ENCODE measurements at regions not wholly inside any gene's neighbourhood (a gene's known extent, or its start where the extent isn't known, plus 50 kb on each side); places are given as distances from the start of the nearest gene placed in this dataset.

DNA sequence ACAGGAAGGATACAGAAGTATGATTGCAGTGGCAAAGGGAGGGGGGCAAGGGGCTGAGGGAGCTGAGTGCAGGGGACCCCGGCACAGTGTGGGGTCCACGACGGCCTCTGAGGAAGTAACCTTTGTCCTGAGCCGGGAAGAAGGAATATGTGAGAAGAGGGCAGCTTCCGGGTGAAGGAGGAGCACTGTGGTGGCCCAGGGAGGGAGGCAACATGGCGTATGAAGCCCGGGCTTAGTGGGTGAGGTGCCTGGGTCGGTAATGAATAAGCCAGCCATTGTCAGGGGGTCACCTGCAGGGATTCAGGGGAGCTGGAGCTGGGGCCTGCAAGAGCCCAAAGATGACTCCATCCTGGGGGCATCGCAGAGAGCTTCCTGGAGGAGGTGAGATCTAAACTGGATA, 200.4 kb downstream of the FOXD2 start:
- DNase-seq: no peak

DNA sequence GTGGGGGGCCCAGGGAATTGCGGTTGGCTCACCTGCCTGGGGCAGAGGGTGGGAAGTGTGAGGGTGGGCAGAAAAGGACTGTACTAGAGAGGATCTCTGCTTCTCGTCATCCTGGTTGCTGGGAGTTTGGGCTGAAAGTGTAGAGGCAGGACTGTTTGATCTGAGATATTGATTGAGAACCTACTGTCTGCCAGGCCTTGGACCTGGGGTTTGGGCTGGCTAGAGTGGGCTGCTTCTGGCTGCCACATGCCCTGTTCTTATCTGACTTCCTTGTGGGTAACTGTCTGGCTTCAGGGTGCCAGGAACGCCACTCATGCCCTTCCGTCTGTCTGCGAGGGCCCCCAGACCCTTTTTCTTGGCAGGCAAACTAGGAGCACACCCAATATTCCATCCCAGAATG, 200.9 kb downstream of the FOXD2 start:
- DNase-seq: no peak

DNA sequence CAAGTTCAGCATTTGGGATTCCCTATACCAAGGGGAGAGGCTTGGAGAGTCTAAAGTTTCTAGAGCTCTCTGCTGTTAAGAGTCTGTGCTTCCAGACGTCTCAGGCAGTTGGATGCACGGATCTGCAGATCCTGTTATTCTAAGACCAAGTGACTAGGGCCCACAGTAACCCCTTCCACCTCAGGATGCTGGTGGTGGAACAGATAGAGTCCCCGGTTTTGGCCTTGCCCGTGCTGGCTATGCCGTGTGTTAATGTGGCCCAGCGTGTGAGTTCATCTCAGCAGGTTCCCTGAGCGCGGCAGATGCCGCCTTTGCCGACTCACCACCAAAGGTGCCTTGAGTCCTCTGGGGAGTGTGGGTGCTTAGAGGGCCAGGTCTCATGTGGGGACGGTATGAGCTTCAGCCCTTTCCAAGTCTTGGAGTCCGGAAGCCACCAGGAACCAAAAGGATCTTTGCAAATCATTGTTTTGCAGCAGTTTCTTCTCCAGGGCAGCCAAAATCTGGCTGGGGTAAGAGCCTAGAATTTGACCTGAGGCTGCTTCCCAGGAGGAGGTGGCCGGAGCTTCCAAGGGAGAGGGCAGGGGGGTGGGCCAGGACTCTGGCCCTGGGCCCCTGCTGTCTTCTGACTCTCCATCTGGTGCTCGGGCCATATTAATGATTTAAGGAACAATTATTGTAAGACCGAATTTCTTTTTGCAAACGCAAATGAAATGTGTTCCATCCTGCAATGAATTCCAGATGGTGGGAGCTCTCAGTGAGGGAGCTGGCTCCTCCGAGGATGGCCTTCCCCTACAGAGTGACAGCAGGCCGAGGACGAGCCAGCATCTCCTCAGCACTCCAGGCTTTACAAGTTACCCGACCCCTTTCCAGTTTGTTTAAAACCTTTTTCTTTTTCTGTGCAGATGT, 205.7 kb downstream of the FOXD2 start:
- DNase-seq: no peak

DNA sequence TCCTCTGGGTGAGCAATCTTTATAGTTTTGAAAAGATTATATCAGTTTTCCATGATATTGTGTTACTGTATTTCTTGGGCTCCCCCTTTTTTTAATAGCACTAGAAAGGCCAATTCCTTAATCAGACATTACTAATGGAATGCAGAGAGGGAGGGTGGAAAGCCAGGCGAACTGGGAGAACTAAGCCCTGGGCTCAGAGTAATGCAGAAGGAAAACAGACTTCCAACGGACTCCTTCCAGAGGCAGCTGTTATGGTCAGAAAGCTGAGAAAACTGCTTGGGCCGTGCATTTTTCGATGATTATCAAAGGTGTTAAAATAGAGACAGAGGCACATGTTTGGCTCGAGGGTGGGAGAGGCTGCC, 206.3 kb downstream of the FOXD2 start:
- DNase-seq: no peak

DNA sequence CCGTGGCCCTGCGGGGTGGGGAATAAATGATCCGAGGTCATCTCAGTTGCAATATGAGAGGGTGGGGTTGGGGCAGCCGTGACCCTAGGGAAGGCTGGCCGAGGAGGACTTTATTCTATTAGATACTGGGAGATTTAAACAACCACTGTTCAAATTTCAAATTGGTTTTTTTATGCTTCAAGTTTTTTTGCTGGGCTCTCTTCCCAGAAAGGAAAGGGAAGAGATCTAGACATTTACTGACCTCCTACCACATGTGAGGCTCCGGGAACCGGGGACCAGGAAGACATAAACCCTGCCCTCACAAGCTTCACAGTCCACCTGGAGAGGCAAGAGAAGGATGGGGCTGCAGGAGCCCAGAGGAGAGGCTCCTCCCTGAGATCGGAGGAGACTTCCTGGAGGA, 207.3 kb downstream of the FOXD2 start:
- DNase-seq: peak; percentile 27

DNA sequence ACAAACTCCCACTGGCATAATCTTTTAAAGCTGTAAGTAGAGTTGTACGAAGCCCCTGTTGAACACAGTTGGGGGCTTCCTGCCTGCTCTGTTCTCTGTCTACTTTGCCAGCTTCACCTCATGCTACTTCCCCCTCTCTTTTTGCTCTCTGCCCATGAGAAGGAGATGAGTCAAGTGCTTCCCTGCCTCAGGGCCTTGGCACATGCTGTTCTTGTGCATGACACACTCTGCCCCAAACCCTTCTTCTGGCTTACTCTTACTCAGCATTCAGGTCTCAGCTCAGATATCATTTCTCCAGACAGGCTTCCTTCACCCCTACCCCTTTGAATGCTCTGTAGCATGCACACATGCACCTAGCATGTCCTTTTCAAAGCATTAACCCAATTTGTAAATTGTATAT, 208.8 kb downstream of the FOXD2 start:
- no peak for DNase-seq

DNA sequence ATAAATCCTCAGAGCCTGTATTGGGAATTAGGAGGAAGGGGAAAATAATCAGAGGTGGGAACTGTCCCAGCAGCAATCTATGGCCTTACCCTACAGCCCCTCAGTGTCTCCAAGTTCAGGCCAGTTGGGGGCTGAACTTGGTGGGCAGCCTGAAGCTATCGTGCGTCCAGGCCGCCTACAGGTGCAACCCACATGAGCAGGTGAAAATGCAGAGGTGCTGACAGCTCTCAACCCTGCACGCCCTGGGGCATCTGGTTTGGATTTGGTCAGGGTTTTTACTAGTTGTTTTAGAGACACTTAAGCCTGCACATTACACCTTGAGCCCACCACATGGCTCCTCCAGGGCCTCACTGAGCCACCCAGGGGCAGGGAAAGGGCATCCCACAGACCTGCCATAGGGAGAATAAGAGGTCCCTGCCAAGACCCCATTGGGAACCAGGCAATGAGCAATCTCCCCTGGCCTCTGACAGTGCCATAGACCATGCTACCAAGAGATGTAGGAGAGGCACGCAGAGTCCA, 209.5 kb downstream of the FOXD2 start:
- peak; percentile 43 for DNase-seq

DNA sequence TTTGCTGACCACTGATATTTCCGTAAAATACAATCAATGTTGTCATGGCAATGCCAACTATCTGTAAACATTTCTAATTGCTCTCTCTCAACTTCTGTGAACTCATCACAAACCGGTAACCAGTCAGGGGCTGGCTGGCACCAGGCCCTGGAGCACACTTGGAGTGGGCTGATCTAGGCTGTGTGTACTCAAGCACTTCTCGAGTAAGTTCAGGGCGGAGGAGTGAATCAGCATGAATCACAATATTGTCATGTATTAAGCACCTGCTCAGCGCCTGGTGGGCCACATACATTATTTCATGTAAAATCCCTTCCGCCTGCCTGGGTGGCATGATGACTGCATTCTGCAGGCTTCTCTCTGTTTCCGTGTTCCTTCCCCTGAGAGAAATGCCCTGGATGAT, 212.4 kb downstream of the FOXD2 start:
- peak; percentile 25 for DNase-seq

DNA sequence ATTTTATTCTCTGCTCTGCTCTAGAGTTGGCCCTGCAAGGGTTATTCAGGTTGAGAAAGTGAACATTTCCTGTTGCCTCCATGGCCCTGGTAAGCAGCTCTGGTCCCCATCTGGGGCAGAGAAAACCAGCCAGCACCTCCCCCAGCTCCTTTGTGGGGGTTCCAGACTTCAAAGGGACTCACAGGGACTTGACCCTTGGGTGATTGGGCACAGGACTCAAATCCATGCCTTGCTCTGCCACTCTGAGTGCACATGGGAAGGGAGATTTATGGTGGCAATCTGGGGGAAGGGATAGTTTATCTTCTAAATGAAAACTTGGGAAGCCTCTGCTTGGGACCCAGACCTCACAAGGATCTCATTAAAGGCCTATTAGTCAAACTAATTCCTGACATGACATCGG, 212.8 kb downstream of the FOXD2 start:
- peak; percentile 42 for DNase-seq

DNA sequence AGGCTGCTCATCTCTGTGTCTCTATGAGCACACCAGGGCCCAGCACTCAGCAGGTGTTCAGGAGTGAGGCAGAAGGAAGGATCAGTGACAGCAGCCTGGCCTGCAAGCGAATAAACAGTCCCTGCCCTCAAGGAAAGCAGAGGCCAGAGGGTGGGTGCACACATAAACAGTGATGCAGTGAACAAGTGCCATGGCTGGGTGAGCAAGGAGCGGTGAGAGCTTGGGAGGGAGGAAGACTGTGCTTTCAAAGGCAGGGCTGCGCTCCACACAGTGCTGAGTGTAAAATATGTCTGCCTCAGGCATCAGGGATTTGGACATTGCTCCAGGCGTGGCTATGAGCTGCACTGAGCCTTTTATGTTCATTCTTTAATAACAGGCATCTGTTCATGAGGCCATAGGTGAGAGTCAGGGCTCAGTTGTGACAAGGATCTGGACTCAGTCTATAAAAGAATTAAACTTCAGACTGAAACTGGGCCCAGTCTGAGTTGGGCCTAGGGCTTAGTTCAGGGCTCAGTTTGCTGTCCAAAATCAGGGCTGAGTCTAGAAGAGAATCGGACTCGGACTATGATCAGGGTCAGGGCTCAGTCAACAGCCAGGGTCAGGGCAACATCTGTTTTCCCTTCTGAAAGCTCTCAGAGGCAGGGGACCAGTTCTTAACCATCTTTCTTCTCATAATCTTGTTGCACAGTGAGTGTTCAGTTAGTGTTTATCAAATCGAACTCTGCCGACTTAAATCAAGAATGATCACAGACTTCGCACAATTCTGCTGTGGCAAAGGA, 213.7 kb downstream of the FOXD2 start:
- DNase-seq: peak; percentile 33

DNA sequence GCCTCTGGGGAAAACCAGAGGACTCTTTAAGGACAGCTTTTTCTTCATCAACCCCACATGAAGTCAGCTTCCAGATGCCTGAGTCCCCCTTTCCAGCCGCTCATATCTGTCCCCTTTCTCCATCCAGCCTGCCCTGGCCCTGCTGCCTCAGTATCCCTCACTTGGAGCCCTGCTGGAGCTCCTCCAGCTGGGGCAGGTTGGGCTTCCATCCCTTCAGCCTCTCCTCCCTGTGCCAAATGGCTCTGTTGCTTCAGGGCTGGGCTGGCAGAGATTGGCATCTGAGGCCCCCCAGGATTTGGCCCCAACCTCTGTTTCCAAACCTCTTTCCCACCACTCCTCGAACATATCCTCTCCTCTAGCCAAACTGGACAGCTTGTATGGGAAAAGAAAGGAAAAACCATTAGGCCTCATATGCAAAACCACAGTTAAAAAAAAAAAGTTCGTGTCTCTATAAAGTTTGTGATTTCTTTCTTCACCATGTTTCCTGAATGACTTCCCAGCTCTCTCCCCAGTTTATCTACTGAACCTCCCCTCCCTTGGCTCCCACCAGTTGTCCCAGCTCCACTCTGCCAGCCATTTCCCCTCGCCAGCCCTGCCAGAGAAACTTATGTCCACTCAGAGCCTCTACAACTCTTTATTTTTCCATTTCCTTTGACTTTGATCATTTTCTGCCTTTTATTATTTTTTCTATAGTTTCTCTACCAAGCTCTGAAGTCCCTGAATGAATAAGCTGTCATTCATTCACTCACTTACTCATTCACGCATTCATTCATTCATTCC, 217.9 kb downstream of the FOXD2 start:
- DNase-seq: peak; percentile 38

DNA sequence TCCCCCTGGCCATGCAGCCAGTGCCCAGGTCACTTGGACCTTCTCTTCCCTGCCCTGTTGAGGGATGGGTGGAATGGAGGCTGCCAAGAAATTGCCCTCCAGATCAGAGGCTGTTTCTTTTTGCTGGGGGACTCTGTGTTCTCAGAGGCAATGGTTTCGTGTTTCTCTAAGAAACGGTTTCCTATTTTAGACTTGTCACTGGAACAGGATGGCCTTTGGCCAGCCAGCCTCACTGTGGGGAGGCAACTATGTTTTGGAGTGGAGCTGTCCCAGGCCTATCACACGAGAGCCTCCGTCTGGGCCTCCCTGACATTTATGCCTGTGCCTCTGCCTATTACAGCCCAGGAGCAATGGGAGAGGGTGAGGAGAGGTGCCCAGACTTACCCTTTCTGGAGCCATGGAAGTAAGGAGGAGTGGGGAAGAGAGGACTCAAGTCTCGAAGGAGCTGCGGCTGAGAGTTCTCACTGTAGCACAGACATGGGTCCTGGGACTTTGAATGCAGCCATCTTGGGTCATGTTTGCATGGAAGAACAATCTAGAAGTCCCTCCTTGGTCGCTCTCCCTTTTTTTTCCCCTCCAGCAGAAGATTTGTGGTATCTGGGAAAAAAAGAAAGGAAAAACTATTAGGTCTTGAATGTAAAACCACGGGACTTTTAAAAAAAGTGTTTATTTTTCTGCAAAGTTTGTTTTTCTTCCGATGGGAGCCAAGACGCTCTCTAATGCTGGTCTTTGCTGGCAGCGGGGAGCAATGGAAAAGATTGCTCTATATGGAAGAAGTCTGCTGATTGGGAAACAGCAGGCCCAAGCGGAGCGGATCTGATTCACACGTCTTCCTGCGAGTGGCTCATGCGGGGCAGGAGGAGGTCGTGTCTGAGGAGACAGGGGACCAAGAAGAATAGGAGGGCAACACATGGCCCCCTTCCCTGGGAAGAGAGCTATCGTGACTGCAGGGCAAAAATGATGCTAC, 219.2 kb downstream of the FOXD2 start:
- DNase-seq: peak; percentile 34

DNA sequence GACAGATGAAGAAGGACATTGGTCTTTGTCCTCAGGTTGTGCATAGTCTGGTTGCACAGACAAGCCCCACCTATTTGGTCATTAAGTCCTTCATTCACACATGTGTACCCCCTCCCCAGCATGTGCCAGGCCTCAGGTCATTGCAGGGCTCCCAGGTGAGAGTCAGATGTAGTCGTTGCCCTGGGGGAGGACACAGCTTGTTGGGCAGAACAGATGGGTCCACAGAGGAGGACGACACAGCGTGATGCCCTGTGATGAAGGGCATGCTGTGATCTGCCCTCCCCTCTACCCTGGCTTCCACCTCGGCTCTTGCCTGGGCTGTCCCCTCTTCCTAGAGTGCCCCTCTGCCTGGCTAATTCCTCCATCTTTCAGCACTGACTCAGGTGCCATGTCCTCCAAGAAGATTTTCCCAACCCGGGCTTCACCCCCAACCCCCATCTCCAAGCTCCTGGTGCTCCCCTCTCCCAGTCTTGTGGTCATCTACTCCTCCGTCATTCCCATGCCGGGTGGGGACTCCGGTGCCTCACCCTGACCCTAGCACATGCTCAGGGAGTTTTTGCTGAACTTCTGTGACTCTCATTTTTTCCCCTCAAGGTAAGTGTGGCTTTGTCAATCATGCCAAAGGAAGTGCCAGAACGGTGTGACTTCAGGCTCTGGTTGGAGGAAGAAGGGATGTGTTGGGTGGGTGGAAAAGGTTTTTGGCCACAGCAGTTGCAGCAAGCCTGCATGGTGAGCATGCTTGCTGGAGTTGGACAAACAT, 220.5 kb downstream of the FOXD2 start:
- DNase-seq: peak; percentile 37

DNA sequence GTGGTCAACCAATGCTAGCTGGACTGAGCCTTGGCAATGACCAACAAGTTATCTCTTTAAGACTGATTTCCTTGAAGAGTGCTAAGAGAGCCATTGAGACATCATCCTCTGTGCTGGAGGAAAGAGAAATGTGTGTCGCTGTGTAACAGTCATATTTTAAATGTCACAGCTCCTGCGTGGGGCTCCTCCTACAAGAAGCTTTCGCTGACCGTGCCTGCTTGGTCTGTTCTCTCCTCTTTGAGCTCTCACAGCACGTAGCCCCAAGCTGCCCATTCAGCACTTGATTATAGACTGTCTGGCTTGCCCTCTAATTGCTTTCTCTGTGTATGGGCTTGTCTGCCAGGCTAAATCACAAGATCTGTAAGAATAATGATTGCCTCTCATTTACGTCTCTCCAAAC, 221.3 kb downstream of the FOXD2 start:
- DNase-seq: no peak

DNA sequence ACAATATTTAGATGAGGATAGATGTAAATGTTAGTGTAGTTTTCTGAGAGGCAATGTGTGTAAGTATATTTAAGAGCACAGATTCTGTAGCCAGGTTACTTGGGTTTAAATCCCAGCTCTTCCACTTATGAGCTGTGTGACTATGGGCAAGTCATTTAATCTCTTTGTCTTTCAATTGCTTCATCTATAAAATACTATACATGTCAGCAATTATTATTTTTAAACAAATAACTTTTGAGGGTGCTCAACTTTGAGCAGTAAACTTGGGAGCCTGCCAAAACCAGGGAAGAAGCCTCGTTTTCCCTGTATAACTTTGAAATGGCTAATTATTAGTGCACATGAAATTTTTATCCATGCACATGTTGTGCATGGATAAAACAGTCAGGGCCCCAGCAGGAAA, 222.8 kb downstream of the FOXD2 start:
- DNase-seq: no peak

DNA sequence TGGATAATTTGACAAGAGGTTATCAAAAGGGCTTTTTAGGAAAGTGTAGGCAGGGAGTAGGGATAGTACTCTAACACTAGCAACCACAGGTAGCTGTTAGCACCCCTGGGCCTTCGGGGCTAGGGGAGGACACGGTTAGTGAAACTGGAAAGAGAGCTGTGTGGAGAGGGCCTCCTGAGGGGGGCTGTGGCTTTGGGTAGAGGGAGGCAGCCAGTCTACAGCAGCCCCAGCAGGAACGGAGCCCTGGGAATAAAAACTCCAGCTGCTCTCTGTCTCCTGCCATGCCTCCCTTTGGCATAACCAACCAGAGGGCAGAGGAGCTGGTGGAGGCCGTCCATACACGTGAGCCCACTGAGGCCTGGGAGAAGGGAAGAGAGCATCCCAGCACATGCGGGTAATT, 223.2 kb downstream of the FOXD2 start:
- DNase-seq: no peak

DNA sequence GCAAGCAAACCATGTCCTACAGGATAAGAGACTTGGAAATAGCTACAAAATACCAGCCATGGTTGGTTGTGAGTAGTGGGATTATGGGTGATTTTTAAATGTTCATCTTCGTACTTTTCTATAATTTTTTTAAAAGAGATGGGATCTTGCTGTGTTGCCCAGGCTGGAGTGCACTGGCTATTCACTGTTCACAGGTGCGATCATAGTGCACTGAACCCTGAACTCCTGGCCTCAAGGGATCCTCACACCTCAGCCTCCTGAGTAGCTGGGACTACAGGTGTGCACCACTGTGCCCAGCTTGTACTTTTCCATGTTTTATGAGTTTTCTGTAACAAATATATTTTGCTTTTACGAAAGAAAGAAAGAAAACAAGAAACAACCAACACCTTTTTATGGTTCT, 224.2 kb downstream of the FOXD2 start:
- DNase-seq: no peak

DNA sequence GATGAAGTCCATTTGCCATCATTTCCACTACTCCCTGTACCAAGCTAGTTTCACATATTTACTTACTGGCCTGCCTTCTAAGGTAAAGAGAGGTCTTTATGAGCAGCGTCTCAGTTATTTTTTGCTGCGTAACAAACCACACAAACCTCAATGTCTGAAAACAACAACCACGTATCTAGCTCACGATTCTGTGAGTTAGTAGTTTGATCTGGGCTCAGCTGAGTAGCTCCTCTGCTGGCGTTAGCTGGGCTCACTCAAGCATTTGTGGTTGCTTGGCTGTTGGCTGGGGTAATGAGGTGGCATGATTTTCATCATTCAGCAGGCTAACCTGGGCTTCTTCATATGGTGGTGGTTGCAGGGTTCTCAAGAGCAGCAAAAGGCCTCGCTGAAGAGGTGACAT, 225.4 kb downstream of the FOXD2 start:
- DNase-seq: no peak

DNA sequence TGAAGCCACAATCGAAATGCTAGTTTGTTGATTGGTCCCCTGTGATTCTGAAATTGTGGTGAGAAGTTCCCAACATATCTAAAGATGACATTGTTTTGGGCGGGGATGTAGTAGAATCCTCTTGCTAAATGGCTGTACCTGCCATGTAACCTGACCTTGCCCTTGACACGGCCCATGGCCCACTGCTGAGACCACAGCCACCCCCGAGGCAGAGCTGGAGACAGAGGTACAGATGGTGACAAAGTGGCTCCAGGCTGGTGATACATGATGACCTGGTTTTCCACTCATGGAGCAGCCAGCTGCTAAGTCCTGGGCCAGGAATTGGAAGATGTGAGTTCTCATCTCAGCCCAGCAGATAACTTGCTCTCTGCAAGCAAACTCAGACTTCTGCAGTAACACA, 226.5 kb downstream of the FOXD2 start:
- peak; percentile 48 for DNase-seq

DNA sequence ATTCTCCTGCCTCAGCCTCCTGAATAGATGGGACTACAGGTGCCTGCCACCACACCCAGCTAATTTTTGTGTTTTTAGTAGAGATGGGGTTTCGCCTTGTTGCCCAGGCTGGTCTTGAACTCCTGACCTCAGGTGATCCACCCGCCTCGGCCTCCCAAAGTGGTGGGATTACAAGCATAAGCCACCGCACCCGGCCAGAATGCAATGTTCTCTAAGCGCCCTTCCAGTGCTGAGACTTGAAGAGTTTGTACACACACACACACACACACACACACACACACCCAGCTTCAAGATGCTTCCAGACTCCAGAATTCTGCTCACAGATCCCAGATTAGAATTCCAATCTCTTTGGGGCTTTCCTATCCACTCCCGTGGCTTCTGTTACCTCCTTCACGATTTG, 227.1 kb downstream of the FOXD2 start:
- peak; percentile 16 for DNase-seq

DNA sequence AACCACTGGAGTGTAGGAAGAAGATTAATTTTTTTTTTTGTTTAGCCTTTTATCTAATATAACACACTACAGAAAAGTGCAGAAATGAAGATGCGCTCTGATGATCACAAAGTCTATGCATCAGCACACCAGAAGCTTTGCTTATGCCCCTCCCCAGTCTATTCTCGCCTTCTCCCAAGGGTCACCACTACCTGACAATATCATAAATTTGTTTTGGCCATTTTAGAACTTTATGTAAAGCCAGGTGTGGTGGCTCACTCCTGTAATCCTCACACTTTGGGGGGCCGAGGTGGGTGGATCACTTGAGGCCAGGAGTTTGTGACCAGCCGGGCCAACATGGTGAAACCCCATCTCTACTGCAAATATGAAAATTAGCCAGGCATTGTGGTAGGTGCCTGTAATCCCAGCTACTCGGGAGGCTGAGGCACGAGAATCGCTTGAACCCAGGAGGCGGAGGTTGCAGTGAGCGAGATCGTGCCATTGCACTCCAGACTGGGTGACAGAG, 231.3 kb downstream of the FOXD2 start:
- no peak for DNase-seq

Measured in activated effector memory CD4-positive, alpha-beta T cell treated with anti-CD3 and anti-CD28 coated beads, Interleukin-2, amount 50 U/mL, for 16 hours (primary cell).